ENCODE measurements at regions not wholly inside any gene's neighbourhood (a gene's known extent, or its start where the extent isn't known, plus 50 kb on each side); places are given as distances from the start of the nearest gene placed in this dataset.

DNA sequence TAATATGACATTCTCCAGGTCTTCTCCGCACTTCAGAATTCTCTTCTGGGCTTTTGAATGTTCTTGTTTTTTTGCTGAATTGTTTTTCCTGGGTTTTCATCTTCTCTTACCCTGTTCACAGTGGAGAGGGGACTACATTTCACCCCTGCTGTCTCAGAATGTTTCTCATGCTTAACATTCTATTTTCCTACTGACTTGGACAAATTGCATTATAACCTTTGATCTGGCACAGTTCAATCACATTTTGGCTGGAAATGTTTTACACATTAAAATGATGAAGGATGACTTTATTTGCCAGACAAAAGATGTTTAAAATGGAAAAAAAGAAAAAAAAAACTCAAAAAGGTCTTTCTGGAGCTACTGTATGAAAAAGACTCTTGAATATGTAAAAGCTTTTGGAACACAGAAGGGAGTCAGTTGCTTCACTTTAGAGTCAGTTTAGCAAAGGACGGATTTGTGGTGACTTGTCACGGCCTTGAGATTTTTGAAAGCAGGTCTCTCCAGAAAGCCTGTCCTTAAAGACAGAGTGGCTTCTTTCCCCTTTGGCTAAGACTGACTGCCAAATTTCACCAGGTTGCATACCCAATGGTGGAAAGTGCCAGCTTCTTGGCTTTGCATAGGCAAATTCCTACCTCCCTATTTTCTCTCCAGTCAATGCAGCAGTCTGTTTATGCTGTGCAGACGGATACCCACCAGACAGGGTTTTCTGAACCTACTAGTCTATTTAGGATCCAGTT lies 401.0 kb upstream of the TBL1XR1 start:
- TF ChIP-seq POLR2A (IDR thresholded peaks at IDR 0.05) = no peak
- TF ChIP-seq, protein P1, sequence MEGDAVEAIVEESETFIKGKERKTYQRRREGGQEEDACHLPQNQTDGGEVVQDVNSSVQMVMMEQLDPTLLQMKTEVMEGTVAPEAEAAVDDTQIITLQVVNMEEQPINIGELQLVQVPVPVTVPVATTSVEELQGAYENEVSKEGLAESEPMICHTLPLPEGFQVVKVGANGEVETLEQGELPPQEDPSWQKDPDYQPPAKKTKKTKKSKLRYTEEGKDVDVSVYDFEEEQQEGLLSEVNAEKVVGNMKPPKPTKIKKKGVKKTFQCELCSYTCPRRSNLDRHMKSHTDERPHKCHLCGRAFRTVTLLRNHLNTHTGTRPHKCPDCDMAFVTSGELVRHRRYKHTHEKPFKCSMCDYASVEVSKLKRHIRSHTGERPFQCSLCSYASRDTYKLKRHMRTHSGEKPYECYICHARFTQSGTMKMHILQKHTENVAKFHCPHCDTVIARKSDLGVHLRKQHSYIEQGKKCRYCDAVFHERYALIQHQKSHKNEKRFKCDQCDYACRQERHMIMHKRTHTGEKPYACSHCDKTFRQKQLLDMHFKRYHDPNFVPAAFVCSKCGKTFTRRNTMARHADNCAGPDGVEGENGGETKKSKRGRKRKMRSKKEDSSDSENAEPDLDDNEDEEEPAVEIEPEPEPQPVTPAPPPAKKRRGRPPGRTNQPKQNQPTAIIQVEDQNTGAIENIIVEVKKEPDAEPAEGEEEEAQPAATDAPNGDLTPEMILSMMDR (IDR thresholded peaks at IDR 0.05) = no peak
- H3K27me3 ChIP-seq = no peaks in the 10 kb centered on the region
- H3K9me3 ChIP-seq = no peaks in the 10 kb centered on the region
- no peak overlapping the region for H3K4me3 ChIP-seq
- ATAC-seq (peak in 1 of 4 donors; percentile 6), DNase-seq (no peak)
- H3K36me3 ChIP-seq = no peaks in the 10 kb centered on the region
- intact Hi-C loops (cut with DNase I) = no loop called here
- peak overlapping the region in 2 of 3 donors; percentile 46 to 47 for H3K27ac ChIP-seq
- peaks cover 0 to 29% (median 18%) of the 10 kb centered on the region in 4 donors for H3K4me1 ChIP-seq
- WGBS (ENCODE audit: insufficient coverage, low coverage, low lambda C conversion rate, missing lambda C conversion rate) = 57% methylated on average over 4 of the region's 4 CpGs

DNA sequence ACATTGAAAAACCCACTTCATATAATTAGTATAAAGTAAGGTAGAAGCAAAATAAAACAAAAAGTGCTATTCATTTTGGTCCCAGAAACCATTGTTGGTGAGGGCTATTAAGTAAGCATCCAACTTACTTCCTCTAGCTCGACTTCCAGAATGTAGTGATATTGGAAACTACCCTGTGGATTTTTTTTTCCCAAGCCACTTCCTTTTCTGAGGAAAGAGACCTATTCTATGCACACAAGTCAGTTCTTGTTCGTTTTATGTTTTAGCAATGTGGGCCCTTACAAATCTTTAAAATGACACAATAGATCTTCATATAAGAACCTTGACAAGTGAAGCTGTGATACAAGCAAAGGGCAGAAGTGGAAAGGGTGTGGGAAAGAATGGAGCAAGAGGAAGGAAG lies 402.0 kb upstream of the TBL1XR1 start:
- no peak overlapping the region for H3K27ac ChIP-seq
- TF ChIP-seq POLR2A (IDR thresholded peaks at IDR 0.05) = no peak
- TF ChIP-seq, protein P1 (IDR thresholded peaks at IDR 0.05) = no peak
- H3K4me1 ChIP-seq = peaks cover 0 to 34% (median 18%) of the 10 kb centered on the region in 4 donors

DNA sequence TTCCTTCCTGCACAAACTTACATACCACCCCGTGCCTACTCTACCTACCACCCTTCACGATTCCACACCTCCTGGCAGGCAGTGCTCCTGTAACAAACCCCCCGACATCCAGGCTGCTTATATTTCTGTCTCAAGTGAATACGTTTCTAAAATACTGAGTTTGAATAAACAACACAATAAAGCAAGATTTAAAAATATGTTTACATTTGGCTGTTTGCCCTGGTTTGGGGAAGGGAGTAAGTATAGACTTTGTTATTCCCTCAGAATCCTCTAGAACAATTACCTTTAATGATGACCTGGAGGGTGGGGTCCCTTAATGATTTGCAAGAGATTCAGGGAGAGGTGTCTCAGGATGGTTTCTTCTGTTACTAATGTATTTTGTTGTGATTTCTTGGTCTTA lies 402.6 kb upstream of the TBL1XR1 start:
- peaks cover 0 to 34% (median 18%) of the 10 kb centered on the region in 4 donors for H3K4me1 ChIP-seq
- intact Hi-C loops (cut with DNase I) = no loop called here

More for the DNA sequence above, 402.0 kb upstream of the TBL1XR1 start:
- Histone ChIP-seq H3K36me3 (no peaks in the 10 kb centered on the region), H3K4me3 (no peak overlapping the region), H3K9me3 (no peaks in the 10 kb centered on the region), H3K27me3 (no peaks in the 10 kb centered on the region)
- intact Hi-C loops (cut with DNase I) = no loop called here
- DNase-seq (no peak), ATAC-seq (no peak)
- WGBS (ENCODE audit: insufficient coverage, low coverage, low lambda C conversion rate, missing lambda C conversion rate) = 49% methylated on average over 2 of the region's 2 CpGs

DNA sequence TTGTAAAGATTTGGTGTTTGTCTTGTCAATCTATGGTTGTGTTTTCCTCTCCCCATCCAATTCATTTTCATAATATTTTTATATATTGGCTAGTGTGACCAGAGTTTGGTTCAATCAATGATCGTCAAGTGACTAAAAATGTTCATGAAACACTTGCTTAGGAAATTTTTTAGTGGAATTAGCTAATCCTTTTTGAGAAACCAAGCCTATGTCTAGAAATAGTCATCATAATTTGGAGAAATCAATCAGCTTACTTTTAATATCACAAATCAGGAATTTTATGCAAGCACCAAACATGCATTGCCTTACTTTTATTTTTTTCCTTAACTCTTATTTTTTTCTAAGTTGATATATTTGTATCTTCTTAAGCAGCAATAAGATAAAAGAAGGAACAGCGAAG lies 403.1 kb upstream of the TBL1XR1 start:
- TF ChIP-seq POLR2A (IDR thresholded peaks at IDR 0.05) = no peak

More for the DNA sequence above, 402.6 kb upstream of the TBL1XR1 start:
- Histone ChIP-seq H3K9me3 (no peaks in the 10 kb centered on the region), H3K36me3 (no peaks in the 10 kb centered on the region), H3K4me3 (no peak overlapping the region), H3K27me3 (no peaks in the 10 kb centered on the region), H3K27ac (no peak overlapping the region)
- no peak for TF ChIP-seq POLR2A (IDR thresholded peaks at IDR 0.05)
- TF ChIP-seq, protein P1 (IDR thresholded peaks at IDR 0.05) = no peak
- DNase-seq = no peak
- WGBS (ENCODE audit: insufficient coverage, low coverage, low lambda C conversion rate, missing lambda C conversion rate) = 95% methylated on average over 4 of the region's 4 CpGs
- no peak for ATAC-seq

DNA sequence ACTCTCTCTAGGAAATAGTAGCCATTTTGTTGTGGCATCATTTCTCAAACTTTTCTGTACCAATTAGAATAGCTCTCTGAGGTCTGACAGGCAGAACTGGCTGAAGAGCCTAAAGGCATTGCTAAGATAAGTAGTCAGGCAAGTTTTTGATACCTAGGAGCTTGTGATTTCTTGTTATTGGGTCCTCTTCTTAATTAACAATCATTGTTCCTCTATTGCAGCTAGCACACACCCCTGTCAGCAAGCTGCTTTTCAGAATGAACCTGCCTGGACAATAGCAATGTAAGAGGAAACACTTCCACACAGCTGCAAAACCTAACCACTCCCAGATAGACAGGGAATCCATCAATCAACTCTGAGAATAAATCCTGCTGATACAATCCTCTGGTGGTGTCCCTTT lies 403.9 kb upstream of the TBL1XR1 start:
- Histone ChIP-seq H3K36me3 (no peaks in the 10 kb centered on the region), H3K4me3 (no peak overlapping the region), H3K27ac (no peak overlapping the region), H3K27me3 (no peaks in the 10 kb centered on the region), H3K9me3 (no peaks in the 10 kb centered on the region), H3K4me1 (peaks cover 0 to 34% (median 18%) of the 10 kb centered on the region in 4 donors)
- intact Hi-C loops (cut with DNase I) = no loop called here
- ATAC-seq (no peak), DNase-seq (no peak)
- no peak for TF ChIP-seq POLR2A (IDR thresholded peaks at IDR 0.05)
- TF ChIP-seq, protein P1 (IDR thresholded peaks at IDR 0.05) = no peak

More for the DNA sequence above, 403.1 kb upstream of the TBL1XR1 start:
- Histone ChIP-seq H3K4me3 (no peak overlapping the region), H3K27me3 (no peaks in the 10 kb centered on the region), H3K27ac (no peak overlapping the region), H3K9me3 (no peaks in the 10 kb centered on the region), H3K4me1 (peaks cover 0 to 34% (median 18%) of the 10 kb centered on the region in 4 donors), H3K36me3 (no peaks in the 10 kb centered on the region)
- 88% methylated on average over 2 of the region's 2 CpGs for WGBS (ENCODE audit: insufficient coverage, low coverage, low lambda C conversion rate, missing lambda C conversion rate)
- ATAC-seq = no peak
- intact Hi-C loops (cut with DNase I) = no loop called here
- DNase-seq = no peak
